Dedifferentiated amniotic fluid mesenchymal stem cell (primary cell): ENCODE measurements at regions not wholly inside any gene's neighbourhood (a gene's known extent, or its start where the extent isn't known, plus 50 kb on each side); places are given as distances from the start of the nearest gene placed in this dataset.

Experiments
- DNase-seq: peaks from one replicate; pipeline ENCODE4 v3.0.0-alpha.2; 2016; ENCODE audit errors: extremely low spot score

- DNase-seq = no peak
Measured at GRCh38 chr6:167493976-167494697, 169.3 kb downstream of the TTLL2 start.

DNA sequence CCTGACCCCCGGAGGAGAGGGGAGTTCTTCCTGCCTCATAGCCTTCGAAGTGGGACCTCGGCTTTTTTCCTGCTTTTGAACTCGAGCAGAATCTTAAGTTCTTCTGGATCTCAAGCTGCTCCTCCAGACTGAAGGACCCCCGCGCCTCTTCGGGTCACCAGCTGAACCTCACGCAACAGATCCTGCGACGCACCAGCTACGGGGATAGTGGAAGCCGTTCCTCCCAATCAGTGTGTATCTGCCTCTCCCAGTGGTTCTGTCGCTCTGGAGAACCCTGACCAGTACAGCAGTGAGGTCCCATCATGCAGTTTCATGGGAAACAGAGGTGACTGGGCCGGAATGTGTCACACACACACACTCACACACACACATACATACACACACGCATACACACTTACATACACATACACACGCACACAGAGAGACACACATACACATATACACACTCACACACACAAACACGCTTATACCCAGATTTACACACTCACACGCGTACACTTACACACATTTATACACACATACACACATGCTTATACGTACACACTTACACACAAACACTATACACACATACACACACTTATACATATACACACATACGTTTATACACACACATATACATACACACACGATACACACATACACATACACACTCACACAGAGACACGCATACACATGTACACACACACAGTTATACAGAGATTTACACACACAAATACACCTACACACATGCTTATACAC, 170.0 kb downstream of the TTLL2 start:
- DNase-seq = no peak

DNA sequence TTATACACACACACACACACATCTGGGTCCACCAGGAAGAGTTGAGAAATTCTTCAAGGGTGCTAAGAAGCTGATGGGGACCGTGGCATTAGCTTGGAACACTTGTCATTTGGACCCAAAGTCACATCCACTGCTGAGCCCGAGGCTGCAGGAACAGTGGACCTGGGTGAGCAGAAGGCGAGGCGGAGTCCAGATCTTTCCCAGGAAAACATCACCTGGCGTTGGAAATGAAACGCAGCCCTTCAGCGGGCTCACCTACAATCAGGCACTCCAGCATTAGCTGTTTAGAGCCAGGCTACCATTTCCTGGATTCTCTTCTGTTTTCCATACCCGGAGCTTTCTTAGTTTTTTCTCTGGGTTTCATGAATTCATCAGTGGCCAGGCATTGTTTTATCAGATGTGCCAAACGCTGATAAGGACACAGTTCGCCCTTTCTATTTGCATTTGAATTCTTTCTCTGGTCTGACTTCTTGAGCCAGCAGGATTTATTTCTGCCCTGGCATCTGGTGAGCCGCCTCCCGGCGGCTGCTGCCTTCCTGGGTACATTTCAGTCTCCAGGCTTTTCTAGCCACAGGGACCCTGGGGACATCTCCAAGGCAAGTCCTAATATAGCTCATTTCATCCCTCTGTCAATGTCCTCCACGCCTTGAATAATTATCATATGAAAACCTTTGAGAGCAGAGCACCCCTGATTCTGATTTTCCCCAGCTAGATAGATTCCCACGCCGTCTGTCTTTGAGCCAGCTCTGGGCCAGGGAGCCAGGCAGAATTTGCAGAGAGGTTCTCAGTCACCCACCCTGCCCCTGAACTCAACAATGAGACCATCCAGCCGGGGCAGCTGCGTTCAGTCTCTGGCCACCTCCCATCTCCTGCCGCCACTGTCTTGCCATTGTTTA, 170.9 kb downstream of the TTLL2 start:
- no peak for DNase-seq

GRCh38 chr6:167496707-167497106, 171.8 kb downstream of the TTLL2 start:
- no peak for DNase-seq

GRCh38 chr6:167497428-167498056, 172.7 kb downstream of the TTLL2 start:
- DNase-seq = no peak

DNA sequence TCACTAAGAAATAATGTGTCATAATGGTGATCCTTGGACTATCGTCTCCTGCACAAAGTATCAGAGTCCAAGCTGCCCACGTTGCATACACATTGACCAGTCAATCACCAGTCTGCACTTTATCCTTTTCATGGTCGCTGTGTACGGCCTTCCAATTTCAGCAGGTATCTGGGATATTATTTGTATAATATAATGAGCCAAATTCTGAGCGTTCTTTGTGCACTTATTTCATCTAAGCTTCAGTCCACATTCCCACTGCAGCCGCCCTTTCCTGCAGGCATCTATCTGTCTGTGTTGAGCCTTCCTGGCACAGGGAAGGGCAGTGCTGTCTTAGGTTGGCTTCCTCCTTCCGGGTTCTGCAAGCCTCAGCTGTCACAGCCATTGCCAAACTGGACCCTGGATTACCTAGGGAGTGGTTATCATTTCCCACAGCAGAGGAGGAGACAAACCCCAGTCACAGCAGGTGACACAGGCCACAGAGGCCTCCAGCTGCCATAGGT, 174.3 kb downstream of the TTLL2 start:
- DNase-seq = no peak

DNA sequence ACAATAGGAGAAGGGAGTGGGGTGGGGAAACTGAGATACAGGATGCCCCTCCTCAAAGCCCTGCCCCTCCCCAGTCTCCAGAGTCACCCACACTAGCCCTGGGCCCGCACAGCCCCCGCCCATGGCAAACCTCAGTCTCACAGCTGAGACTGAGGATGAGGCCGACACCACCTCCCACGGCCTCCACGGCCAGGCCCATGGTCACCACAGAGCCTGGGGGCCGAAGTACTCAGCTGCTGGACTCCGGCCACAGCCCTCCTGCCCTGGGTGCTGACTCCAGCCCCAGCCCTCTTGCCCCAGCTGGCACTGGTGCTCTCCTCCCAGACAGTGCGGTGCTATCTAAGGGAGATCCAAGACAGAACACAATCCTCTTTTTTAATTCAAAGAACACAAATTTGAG, 176.1 kb downstream of the TTLL2 start:
- no peak for DNase-seq

- DNase-seq = no peak
Measured at GRCh38 chr6:167501831-167502385, 177.0 kb downstream of the TTLL2 start.

DNA sequence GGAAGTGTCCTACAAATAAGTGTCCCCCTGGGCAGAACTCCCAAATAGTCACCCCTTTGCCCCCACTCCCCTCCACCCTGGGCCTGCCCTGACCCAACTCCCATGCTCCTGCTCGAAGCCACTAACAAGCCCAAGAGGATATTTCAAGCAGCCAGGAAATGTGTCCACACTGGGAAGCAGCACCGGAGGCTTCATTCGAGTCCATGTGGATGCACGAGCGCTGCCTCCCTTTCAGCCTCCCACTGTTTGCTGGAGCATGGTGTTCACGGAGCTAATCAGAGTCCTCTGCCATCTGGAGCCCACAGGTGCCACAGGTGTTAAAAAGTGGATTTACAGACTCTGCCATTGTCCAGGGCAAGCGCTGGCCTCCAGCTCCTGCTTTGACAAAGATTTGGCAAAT, 177.6 kb downstream of the TTLL2 start:
- no peak for DNase-seq

DNA sequence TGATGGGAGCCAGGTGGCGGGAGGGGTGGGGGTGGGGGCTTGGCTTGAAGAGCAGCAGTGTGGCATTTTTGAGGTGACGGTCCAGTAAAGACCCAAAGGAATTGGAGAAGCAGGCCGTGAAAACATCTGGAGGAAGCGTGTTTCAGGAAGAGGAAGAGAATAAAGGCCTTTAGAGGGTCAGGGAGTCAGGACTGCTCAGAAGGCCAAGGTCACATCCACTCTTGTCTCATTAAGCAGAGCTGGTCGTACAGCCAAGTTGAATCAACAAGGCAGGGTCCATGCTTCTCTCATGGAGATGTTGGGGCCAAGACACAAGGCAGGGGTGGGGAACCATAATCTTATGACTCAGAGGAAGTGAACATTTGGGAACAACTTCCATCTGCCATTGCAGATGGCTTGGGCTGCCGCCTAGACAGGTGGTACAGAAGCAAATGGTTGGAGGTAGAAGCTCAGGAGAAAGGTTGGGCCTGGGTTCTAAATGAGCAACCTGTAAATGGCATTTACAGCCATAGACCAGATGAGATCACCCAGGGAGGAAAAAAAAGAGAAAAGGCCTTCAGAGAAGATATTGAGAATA, 179.6 kb downstream of the TTLL2 start:
- no peak for DNase-seq

GRCh38 chr6:167505199-167505598, 180.3 kb downstream of the TTLL2 start:
- no peak for DNase-seq

DNA sequence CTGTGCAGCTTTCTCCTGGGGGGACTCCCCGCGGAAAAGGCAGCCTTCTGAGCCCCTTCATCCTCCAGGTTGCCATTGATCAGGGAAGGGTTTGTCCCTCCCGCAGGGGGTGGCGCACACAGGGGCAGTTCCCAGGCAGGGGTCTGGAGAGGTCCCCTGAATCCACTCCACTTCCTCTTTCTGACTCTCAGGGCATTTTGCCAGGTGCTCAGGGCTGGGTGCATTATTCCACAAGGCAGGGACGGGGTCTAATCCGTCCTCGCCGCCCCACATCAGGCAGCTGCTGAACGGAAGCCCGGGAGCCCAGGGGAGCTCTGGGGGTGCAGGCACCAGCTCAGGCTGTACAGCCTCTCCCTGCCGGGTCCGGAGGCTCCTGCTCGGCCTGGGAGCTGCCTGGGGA, 180.9 kb downstream of the TTLL2 start:
- DNase-seq = no peak

- no peak for DNase-seq
Measured at GRCh38 chr6:167506443-167507301, 181.8 kb downstream of the TTLL2 start.

- DNase-seq = no peak
Measured at GRCh38 chr6:167507376-167507945, 182.6 kb downstream of the TTLL2 start.

DNA sequence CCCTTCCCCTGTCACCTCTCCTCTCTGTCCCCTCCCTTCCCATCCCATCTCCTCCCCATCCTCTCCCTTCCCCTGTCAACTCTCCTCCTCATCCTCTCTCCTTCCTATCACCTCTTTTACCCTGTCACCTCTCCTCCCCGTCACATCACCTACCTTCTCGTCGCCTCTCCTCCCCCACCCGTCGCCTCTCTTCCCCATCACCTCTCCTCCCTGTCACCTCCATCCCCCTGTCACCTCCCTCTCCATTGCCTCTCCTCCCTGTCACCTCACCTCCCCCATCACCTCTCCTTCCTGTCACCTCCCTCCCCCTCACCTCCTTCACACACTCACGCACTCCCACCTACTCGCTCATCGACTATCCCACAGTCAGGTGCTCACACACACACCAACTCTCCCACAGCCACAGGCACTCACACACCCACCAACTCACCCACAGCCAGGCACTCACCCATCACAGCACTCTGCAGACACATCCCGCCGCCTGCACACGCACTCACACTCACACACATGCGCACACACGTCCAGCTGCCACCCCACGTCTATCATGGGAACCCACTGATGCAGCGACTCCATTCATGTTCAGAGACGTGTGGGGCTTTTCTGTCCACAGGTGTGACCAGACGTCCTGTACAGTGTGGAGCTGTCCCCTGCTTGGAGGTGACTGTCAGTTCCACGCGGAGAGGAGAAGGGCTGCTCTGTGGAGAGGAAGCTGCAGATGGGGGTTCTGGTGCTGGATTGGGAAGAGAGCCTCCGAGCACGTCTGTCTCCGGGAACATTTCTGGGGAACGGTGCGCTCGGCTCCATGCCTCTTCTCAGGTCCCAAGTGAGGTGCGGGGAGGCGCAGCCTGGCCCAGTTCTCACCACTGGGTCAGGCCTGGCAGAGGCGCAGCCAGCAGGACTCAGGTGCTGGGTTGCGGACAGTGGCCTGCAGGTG, 184.3 kb downstream of the TTLL2 start:
- no peak for DNase-seq

DNA sequence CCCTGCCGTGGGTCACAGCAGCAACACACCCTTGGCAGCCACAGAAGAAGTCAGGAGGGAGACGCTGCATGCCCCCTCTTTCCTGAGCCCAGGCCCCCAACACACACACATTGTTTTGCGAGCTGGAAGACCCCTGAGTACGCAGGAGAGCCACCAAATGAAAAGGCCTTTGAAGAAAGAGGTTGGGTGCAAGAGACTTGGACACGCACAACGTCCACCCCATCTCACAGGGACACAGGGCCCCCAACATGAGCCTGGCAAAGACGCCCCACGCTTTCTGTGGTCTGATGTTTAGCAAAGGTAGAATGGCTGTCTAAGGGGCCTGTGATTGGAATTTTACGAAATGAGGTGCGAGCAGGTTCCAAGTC, 185.0 kb downstream of the TTLL2 start:
- DNase-seq = no peak

DNA sequence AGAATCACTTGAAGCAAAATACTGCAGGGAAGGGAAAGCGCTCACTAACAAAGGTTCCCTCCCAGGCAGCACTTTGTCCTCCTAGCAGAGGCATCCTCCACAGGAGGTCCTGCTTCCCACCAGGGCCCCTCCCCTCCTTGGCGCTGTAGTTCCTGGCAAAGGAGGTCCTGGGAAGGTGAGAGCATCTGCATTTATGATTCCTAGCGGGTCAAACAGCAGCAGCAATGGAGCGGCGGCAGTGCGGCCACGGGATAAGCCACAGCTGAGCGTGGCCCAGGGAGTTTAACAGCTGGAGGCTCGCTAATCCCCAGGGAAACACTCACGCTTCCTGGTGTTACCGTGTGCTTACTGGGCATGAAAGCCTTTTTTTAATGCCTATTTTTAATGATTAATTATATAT, 185.8 kb downstream of the TTLL2 start:
- DNase-seq = no peak

DNA sequence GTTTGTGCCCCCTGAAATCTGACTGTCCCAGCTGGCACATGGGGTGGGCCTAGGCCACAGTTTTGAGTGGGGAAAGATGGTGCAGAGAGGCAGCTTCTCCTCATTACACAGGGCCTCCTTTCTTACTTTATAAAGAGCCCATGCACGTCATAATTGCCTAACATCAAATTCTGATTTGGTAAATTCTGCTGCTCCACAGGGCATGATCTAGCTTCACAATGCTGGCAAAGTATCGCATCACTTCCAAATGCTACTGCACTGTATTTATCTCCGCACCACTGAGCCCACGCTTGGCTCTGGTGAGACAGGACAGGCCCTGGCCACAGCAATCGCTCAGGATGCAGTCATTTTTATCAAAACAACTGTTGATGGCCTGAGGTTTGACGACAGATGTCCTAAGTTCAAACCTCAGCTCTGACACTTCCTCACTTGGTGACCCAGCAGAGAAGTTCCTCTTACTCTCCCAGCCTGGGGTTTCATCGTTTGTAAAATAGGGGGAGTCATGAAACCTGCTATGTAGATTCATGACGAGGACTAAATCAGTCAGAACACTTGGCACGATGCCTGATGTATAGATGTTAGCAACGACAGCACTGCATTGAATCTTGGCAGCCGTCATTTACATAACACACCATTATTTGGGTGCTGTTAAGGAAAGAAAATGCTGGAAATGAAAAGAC, 187.9 kb downstream of the TTLL2 start:
- DNase-seq = no peak
